ENCODE measurements at regions not wholly inside any gene's neighbourhood (a gene's known extent, or its start where the extent isn't known, plus 50 kb on each side); places are given as distances from the start of the nearest gene placed in this dataset.

- no peak for DNase-seq
Measured at GRCh38 chr7:25930492-25931048, 221.4 kb upstream of the NFE2L3 start.

- DNase-seq, result no peak
Measured at GRCh38 chr7:25931156-25931555, 220.8 kb upstream of the NFE2L3 start.

GRCh38 chr7:25933921-25934320 is 218.1 kb upstream of the NFE2L3 start:
- no peak for DNase-seq

- no peak for DNase-seq
Measured at GRCh38 chr7:25940086-25940906, 211.7 kb upstream of the NFE2L3 start.

GRCh38 chr7:25944777-25945515 is 207.1 kb upstream of the NFE2L3 start:
- DNase-seq, result no peak

- DNase-seq, result no peak
Measured at GRCh38 chr7:25945608-25946007, 206.4 kb upstream of the NFE2L3 start.

- DNase-seq, result no peak
Measured at GRCh38 chr7:25946181-25946580, 205.8 kb upstream of the NFE2L3 start.

GRCh38 chr7:25947669-25948516 is 204.1 kb upstream of the NFE2L3 start:
- no peak for DNase-seq

GRCh38 chr7:25949736-25950487 is 202.1 kb upstream of the NFE2L3 start:
- no peak for DNase-seq

GRCh38 chr7:25950488-25951413 is 201.2 kb upstream of the NFE2L3 start:
- DNase-seq, result peak; percentile 83 to 94 (median 86)

- no peak for DNase-seq
Measured at GRCh38 chr7:25951414-25952260, 200.4 kb upstream of the NFE2L3 start.

- DNase-seq, result no peak
Measured at GRCh38 chr7:25952261-25953057, 199.5 kb upstream of the NFE2L3 start.

GRCh38 chr7:25953859-25954258 is 198.1 kb upstream of the NFE2L3 start:
- no peak for DNase-seq

- DNase-seq, result no peak
Measured at GRCh38 chr7:25954395-25954794, 197.6 kb upstream of the NFE2L3 start.

- DNase-seq, result no peak
Measured at GRCh38 chr7:25959168-25959734, 192.7 kb upstream of the NFE2L3 start.

- no peak for DNase-seq
Measured at GRCh38 chr7:25963733-25964132, 188.3 kb upstream of the NFE2L3 start.

- no peak for DNase-seq
Measured at GRCh38 chr7:25964483-25964991, 187.5 kb upstream of the NFE2L3 start.

GRCh38 chr7:25965405-25966123 is 186.4 kb upstream of the NFE2L3 start:
- DNase-seq, result no peak
